Stimulated activated CD4-positive, alpha-beta T cell treated with anti-CD3 and anti-CD28 coated beads, Interleukin-2, amount 100 ng/mL, for 4 hours (primary cell): ENCODE measurements at regions not wholly inside any gene's neighbourhood (a gene's known extent, or its start where the extent isn't known, plus 50 kb on each side); places are given as distances from the start of the nearest gene placed in this dataset.
"Not testable (repeated sequence)": the region's sequence is repeated elsewhere in the genome, so short reads cannot be mapped to it uniquely, and the experiment has no call there.

ENCODE experiments used
- DNase-seq: peaks from one replicate; pipeline ENCODE4 v3.0.0-alpha.2; 2020; ENCODE audit warnings: low read depth

- not testable (repeated sequence) for DNase-seq
These were observed 51.9 kb upstream of the MFGE8 start for GRCh38 chr15:88965097-88965496.

DNA sequence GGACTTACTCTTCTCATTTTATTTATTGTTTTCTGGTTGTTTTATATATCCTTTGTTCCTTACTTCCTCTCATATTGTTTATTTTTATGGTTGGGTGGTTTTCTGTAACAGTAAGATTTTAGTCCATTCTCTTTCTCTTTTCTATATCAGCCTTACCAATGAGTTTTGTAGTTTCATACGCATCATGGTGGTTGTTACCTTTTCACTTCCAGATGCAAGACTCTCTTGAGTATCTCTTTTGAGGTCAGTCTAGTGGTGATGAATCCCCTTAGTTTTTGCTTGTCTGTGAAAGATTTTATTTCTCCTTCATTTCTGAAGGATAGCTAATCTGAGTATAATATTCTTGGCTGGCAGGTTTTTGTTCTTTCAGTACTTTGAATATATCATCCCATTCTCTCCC, 57.1 kb upstream of the MFGE8 start:
- no peak for DNase-seq

- DNase-seq: no peak
These were observed 61.2 kb upstream of the MFGE8 start for GRCh38 chr15:88974392-88974791.

DNA sequence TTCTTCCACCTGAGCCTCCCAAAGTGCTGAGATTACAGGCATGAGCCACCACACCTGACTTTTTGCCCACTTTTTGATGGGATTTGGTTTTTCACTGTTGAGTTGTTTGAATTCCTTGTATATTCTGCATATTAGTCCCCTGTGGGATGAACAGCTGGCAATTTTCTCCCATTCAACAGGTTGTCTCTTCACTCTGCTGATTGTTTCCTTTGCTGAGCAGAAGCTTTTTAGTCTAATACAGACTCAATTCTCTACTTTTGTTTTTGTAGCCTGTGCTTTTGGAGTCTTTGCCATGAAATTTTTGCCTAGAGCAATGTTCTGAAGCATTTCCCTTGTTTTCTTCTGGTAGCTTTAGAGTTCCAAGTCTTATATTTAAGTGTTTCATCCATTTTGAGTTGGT, 62.7 kb upstream of the MFGE8 start:
- DNase-seq: no peak

DNA sequence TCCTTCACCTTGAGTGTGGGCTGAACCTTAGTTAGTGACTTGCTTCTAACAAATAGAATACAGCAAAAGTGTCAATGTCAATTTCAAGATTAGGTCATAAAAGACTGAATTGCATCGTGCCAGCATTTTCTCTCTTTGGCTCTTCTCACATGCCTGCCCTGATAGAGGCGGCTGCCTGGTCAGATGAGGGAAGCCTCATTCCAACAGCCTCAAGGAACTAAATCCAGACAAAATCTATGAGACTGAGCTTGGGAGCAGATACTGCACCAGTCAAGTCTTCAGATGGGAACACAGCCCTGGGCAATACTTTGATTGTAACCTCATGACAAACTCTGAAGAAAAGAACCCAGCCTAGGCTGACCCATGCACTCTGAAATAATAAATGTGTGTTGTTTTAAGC, 63.5 kb upstream of the MFGE8 start:
- DNase-seq: no peak

DNA sequence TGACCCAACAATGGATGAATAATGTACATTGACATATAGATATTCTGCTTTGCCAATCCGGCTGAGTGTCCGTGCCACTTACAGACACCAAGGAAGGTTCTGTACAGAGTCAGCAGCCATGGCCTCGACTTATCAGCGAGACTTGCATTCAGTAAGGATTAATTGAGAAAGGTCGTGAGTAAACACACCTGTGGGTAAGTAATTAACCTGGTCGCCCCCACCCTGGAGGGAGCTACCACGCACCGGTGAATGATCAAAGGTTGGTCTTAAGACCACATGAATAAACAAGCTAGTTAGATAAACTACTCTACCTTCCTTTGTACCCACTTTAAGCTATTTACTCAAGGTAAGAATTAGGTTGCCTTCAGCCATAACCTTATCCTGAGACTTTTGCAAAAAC, 66.5 kb upstream of the MFGE8 start:
- no peak for DNase-seq

GRCh38 chr15:88980498-88980897, 67.3 kb upstream of the MFGE8 start:
- no peak for DNase-seq

GRCh38 chr15:88981244-88982215, 68.4 kb upstream of the MFGE8 start:
- no peak for DNase-seq

DNA sequence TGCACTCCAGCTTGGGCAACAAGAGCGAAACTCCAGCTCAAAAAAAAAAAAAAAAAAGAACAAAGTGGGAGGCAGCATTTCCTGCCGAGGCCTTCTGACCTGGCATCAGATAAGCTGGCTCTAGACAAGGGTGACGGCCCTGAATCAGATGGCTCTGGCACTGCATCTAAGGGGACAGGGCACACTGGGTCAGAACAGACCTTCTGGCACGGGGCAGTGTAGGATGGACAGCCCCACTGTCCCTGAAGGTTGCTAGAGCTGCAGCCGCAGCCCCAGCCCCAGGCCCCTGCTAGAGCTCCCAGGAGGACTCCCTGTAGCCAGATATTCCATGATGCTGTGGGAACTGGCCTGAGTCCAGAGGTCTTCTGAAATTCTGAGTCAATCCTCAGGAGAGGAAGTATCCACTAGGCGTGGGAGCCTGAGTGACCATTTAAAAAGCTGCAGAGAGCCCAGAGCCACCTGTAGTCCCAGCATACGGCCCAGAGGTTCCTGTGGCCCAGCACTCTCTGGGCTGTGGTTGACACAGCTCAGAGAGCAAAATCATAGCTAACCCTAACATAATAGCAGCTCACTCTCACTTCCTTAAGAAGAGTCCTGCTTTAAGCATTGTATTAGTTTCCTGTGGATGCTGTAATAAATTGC, 69.2 kb upstream of the MFGE8 start:
- no peak for DNase-seq

DNA sequence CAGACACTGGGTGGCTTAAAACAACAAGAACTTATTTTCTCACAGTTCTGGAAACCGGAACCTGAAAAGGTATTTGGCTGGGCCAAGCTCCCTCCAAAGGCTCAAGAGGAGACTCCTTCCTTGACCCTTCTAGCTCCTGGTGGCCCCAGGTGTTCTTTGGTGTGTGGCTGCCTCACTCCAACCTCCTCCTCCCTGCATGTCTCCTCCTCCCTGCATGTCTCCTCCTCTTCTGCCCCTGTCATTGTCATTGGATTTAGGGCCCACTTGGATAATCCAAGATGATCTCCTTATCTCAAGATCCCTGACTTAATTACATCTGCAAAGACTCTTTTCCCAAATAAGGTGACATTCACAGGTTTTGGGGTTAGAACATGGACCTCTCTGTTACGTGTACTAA, 69.8 kb upstream of the MFGE8 start:
- no peak for DNase-seq

DNA sequence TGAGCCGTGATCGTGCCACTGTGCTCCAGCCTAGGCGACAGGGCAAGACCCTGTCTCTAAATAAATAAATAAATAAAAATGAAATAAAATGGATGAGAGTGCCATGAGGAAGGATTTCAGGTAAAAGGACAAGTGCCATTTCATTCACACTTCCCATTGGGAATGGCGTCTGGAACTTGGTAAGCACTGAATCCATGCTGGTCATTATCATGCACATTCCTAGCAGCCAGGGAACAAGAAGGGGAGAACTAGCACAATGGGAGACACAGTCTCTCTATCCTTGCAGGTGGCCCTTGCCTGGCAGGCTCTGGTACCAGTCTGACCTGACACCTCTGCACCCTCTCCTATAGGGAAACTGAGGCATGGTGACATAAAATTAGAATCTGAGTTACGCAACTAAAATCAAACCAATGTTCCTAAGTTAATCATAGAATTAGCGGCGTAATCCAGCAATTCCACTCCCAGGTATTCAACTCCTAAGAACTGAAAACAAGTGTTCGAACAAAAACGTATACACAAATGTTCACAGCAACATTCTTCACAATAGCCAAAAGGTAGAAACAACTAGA, 70.8 kb upstream of the MFGE8 start:
- no peak for DNase-seq

- no peak for DNase-seq
These were observed 72.6 kb upstream of the MFGE8 start for GRCh38 chr15:88985547-88986393.

DNA sequence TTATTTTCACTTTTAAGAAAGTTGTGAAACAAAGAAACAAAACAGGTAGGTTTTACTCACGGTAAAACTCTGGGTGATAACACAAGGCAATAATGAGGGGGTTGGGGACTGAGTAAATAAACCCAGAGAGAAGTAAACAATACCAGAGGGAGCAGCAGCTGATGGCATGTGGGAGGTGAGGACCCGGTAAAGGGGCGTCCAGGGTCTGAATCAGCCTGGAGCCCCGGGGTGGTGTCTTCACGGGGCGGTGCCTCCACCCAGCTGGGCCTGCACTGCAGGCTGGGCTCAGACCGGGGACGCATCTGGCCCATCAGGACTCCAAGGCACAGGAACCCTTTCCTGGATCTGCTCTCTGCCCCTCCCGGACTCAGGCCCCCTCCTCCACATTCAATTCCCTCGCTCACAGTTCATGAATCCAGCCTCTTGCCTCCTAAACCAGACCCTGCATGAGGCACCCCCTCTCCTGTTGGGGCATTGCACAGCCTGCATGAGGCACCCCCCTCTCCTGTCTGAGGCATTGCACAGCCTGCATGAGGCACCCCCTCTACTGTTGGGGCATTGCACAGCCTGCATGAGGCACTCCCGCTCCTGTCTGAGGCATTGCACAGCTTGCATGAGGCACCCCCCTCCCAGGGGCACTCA, 73.9 kb upstream of the MFGE8 start:
- DNase-seq: no peak

DNA sequence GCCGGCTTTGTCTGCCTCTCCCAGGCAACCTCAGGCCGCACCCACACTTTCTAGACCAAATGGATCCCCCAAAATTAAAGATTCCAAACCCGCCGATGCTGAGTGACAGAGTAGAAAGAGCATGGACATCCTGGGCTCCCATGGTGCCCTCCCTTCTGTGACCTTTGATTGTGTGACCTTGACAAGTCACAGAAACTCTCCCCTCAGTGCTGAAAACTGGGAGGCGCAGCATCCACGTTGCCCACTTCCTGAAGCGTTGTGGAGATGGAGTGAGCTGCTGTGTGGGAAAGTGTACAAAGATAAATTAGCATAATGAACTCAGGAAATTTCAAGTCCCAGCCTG, 74.4 kb upstream of the MFGE8 start:
- no peak for DNase-seq

DNA sequence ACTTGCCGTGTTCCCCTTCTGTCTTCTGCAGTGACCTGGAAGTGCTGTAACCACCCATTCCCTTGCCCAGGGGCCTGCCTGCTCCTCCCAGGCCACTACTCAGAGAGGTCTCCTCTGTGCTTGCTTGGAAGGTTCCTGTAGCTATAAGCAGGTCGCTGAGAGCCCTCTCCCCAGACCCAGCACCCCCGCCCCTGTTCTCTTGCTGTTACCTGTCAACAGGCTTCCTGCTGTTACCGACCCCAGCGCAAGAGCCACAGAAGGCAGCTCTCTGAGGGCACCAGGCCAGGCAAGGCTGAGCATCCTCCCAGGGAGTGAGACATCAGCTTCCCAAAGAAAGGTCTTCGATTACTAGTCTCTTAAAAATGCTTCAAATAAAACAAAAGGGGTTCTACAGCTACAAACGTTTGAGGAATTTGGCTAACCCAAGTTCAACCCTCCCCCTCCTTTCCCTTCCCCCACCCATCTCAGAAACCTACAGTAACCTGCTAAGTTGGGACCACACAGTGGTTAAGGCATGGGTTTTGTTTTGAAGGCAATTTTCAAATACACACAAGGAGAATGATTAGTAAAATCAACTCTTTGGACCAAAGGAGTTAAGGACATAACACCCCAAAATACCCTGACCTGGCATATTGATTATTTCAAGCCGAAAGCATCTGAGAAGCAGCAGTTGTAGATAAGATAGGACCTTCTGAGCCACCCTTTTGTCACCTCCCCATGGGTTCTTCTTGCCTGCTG, 74.9 kb upstream of the MFGE8 start:
- no peak for DNase-seq

DNA sequence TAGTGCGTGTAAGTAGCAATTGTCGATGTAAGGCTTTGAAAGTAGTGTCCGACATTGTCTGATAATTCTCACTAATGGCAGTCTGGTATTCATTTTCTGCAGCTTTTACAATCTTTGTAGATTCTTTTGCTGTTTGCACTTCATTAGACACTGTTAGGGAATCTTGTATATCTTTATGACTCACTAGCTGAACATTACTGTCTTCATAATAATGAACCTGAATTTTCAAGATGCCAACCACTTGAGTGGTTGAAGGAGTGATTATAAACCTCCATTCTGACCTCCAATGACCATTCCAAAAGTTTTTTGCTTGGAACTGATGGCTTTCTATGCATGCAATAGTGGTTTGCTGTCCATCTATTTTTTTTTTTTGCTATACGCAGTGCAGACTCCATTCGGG, 76.4 kb upstream of the MFGE8 start:
- DNase-seq: no peak

DNA sequence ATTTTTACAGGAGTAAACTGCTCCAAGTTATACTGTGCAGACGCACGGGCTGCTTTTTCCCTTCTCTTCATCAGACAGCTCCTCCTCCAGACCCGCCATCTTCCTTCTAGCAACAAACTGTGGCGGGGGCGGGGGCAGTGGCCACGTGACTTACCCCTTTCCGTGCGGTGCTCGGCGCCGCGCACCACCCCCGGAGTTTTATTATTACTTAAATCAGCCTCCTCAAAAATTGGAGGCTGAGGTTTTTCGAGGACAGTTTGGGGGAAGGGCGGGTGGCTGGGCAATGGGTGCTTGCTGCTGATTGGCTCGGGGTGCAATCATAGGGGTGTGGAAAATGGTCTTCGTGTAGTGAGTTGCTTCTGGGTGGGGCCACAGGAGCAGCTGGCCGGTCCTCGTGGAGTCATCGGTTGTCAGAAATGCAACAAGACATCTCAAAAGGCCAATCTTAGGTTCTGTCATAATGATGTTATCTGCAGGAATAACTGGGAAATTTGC, 77.1 kb upstream of the MFGE8 start:
- no peak for DNase-seq

DNA sequence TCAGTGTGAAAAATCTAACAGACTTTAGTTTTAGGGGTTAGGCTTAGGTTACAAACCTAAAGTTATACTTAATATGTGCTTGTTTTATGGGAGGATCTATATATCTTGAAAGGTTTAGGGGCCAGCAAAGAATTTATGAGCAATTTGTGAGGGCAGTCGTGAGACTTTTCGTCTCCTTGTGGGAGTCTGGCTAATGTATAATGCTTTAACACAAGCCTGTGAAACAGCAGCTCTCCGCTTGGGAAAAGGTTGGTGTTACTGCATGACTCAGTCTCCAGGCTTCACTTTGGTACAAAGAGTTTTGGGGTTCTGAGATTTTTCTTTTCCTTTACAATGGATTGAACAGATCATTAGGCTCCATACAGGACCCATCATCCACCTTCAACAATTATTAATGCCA, 79.0 kb upstream of the MFGE8 start:
- no peak for DNase-seq

DNA sequence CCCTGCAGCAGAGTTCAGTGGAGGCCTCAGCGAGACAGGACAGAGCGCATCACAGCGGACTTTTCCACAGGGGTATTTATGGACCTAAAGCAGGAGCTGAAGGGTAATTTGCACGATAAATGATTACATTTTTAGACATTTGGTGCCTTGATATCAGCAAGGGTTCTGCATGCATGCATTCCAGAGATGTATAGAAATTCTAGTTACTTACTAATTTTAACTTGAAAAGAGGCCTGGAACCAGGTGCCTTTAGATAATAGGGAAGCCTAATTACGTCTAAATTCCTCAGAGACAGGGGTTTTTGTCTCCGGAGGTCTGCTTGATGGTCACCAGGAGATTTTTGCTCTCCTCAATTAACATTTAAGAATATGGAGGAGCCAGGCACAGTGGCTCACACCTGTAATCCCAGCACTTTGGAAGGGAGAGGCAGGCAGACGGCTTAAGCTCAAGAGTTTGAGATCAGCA, 79.8 kb upstream of the MFGE8 start:
- no peak for DNase-seq

- DNase-seq: no peak
These were observed 80.5 kb upstream of the MFGE8 start for GRCh38 chr15:88993662-88994061.

- DNase-seq: no peak
These were observed 81.1 kb upstream of the MFGE8 start for GRCh38 chr15:88994286-88994685.
